Retinal pigment epithelial cell (primary cell): ENCODE measurements at regions not wholly inside any gene's neighbourhood (a gene's known extent, or its start where the extent isn't known, plus 50 kb on each side); places are given as distances from the start of the nearest gene placed in this dataset.

Source experiments
- DNase-seq: peaks from one replicate; pipeline ENCODE4 v3.0.0-alpha.2; 2010; ENCODE audit warnings: low read depth
- H3K4me3 ChIP-seq: 2 replicates; pipeline ENCODE4 v1.5.1; 2011; ENCODE audit warnings: mild to moderate bottlenecking, low read length, control low read depth, moderate library complexity
- TF ChIP-seq, protein P1 (sequence below): conservative IDR thresholded peaks from 2 replicates; pipeline ENCODE4 v1.5.1; 2011; ENCODE audit warnings: low read depth, low read length, control low read depth, inconsistent platforms

DNA sequence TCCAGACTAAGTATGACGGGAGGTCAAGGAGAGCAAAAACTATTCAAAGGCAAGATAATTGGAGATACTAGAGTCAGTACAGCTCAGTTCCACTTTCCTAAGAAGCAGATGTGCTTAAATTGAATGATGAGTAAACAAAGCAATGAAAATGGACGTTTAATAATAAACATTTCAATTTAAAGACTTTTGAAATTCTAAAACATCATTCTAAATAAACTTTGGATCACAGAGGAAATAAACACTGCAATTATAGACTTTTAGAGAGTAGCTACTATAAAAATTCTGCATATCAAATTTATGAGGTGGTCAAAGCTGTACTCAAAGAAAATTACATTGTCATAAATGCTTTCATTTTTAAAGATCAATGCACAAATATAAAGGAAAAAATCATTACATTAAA lies 418.3 kb downstream of the GPAM start:
- DNase-seq, result no peak
- TF ChIP-seq, protein P1, sequence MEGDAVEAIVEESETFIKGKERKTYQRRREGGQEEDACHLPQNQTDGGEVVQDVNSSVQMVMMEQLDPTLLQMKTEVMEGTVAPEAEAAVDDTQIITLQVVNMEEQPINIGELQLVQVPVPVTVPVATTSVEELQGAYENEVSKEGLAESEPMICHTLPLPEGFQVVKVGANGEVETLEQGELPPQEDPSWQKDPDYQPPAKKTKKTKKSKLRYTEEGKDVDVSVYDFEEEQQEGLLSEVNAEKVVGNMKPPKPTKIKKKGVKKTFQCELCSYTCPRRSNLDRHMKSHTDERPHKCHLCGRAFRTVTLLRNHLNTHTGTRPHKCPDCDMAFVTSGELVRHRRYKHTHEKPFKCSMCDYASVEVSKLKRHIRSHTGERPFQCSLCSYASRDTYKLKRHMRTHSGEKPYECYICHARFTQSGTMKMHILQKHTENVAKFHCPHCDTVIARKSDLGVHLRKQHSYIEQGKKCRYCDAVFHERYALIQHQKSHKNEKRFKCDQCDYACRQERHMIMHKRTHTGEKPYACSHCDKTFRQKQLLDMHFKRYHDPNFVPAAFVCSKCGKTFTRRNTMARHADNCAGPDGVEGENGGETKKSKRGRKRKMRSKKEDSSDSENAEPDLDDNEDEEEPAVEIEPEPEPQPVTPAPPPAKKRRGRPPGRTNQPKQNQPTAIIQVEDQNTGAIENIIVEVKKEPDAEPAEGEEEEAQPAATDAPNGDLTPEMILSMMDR, result no peak
- no peak overlapping the region for H3K4me3 ChIP-seq

DNA sequence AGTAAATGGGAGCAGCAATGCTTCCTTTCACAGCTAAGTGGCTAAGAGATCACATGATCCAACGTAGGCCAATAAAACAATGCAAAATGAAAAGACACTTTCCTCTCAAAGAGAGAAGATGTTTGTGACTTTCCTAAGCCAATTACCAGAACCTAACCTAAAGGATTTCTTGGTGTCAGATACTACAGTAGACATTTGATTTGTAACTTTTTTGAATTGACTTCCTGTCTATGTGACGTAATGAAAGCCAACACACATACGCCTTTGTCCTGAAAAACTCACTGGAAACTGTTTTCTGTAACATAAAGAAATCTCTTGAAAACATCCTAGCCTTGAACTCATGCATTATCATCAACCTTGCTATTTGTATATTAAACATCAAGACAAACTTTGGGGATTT lies 417.1 kb downstream of the GPAM start:
- no peak for DNase-seq
- no peak overlapping the region for H3K4me3 ChIP-seq
- TF ChIP-seq, protein P1, result no peak

DNA sequence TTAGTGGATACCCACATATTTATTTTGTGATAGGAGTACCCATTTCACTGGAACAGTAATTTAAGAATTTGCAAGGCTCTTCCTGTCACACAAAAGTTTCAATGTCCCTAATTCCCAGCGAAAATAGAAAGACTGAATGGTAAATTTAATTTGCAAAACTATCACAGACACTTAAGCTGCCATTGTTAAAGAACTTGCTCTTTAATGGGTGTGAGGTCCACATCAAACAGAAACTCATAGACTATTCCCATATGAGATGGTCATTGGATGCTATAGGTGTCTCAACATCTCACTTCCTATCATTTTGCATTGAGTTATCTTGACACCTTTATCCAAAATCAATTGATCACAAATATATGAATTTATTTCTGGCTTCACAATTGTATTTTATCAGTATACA lies 415.9 kb downstream of the GPAM start:
- no peak for DNase-seq
- TF ChIP-seq, protein P1, result no peak
- no peak overlapping the region for H3K4me3 ChIP-seq

DNA sequence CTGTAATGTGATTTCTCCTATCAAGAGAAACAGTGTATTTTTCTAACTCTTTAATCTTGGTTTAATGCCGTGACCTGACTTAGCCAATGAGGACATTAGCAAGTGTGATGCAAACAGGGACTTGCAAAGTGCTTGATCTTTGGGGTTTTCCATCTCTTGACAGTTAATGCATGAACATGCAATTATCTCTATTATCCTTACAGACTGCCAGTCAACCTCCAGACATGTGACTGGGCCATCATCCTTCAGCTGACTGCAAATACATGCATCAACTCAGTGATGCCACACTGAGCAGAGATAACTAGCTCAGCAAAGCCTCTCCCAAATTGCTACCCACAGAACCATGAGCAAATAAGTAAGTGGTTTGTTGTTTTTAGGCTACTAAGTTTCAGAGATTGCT lies 409.6 kb downstream of the GPAM start:
- DNase-seq, result no peak
- TF ChIP-seq, protein P1, result no peak

DNA sequence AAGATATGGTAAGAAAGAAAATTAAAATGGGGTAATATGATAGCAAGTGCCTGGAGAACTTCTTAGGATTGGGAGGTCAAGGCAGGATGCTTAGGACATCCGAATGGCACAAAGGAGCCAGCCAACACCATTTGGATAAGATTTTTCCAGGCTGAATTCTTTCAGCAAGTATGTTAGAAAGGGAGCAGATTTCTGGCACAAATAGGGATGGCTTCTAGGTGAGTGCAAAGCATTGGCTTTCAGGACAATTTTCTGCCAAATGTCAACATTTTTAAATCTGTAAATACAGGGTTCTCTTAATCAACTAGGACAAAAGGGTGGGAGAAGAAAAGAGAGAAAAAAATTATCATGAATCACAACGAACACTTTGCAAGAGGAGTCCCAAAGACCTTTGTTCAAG lies 409.1 kb downstream of the GPAM start:
- TF ChIP-seq, protein P1, result no peak
- DNase-seq, result no peak
- H3K4me3 ChIP-seq, result no peak overlapping the region

More for the DNA sequence above, 409.6 kb downstream of the GPAM start:
- H3K4me3 ChIP-seq, result no peak overlapping the region

DNA sequence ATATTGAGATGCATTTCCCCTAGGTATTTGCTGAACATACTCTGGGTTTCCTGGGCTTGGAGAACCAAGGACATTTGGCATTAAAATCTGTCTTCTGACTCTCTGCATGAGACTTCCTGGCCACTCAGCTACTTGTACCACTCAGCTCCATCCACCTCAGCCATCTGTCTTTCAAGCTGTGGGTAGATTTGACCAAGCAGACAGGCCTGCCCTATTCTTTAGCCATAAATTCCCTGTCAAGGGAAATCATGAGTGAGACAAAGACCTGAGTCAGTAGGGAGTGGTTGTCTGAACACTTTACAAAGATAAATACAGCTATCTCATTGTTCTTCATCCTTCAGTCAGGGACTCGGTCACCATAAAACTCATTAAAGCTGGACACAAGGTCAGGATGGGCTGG lies 399.1 kb downstream of the GPAM start:
- no peak for DNase-seq
- no peak overlapping the region for H3K4me3 ChIP-seq
- TF ChIP-seq, protein P1, result no peak

DNA sequence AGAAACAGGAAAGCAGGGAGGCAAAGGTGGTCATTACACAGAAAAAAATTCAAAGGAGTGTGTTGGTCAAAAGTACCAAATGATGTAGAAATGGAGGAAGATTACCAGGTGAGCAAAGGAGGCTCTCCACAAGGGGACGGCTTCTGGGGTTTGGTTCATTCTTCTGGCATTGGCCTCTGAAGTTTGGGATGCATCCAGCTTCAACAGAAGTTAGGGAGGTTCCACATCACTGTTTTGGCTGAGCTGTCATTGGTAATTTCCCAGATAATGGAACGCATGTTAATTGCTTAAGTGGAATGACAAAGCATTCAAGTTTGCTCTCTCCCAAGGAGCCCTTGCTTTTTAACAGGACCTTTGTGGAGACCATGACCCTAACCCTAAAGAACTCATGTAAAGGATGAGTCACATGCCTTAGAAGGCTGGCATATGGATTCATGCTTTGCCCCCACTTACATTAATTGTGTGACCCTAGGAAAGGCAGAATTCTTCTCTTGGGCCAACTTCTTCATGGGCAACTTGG lies 398.6 kb downstream of the GPAM start:
- no peak overlapping the region for H3K4me3 ChIP-seq
- TF ChIP-seq, protein P1, result no peak

More for the DNA sequence above, 398.6 kb downstream of the GPAM start:
- DNase-seq, result no peak
